ENCODE measurements at regions not wholly inside any gene's neighbourhood (a gene's known extent, or its start where the extent isn't known, plus 50 kb on each side); places are given as distances from the start of the nearest gene placed in this dataset.

DNA sequence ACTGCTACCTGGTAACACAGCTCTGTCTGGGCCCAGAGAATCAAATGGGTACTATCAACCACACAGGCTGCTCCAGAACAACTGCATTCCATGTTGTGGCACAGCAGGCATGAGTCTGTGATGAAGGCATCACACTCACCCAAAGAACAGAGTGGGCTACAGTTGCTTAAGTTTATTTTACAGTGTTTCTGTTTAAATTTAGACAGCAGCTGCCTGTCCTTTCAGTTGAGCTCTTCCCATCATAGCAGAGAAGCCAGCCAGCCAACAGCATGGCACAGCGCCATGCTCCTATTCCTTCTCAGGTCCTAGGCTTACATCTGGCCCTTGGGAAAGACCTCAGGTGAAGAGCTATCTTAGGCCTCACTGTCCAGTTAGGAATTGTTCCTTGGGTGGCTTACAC is 147.0 kb upstream of the FRMD6 start:
- TF ChIP-seq GATA3 (IDR thresholded peaks at IDR 0.05; ENCODE audit: low read depth, low read length) (no peak), GATA2 (IDR thresholded peaks at IDR 0.05; ENCODE audit: low read depth, low read length) (no peak)

DNA sequence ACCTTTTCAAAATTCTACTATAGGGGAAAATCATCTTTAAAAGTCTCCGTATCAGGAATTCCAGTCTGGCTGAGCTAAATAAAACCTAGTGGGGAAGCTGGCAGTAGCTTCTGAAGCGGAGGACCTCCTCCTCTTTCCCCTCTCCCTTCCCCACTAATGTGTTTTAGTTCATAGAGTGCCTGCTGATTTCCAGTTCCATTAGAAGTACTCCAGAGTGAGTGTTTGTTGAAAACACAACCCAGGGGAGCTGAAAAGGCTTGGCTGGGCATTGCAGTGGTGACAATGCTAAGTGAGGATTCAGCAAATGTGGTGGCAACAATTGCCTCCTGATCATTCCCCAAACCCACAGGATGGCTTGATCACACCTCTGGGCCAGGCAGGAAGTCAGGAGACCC is 144.2 kb upstream of the FRMD6 start:
- TF ChIP-seq GATA2 (IDR thresholded peaks at IDR 0.05; ENCODE audit: low read depth, low read length), result no peak

DNA sequence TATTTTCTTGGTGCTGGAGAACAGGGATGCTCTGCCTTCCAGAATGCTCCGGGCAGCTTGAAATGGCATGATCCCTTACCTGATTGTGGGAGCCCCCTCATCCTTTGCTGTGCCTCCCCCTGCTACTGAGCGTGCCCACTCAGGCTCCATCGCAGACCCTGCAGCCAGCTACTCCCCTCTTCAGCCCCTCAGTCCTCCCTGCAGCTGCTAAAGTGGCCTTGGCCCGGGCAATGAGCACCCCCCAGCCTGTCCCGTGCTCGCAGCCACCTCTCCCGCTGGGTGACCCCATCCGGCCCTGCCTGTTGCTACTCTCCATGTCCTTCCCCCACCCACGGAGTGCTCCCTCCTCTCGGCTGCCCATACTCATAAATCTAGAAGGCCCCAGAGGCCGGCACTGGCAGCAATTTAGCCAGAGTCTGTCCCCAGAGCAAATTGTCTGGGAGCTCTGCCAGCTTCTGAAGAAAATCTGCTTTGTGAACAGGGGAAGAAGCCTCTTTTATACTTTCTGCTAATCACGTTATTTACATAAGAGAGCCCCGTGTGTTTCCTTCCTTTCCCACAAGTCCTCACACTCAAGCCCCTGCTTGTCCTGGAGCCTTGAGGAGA is 143.7 kb upstream of the FRMD6 start:
- TF ChIP-seq GATA3 (IDR thresholded peaks at IDR 0.05; ENCODE audit: low read depth, low read length), result no peak
- TF ChIP-seq GATA2 (IDR thresholded peaks at IDR 0.05; ENCODE audit: low read depth, low read length), result no peak

DNA sequence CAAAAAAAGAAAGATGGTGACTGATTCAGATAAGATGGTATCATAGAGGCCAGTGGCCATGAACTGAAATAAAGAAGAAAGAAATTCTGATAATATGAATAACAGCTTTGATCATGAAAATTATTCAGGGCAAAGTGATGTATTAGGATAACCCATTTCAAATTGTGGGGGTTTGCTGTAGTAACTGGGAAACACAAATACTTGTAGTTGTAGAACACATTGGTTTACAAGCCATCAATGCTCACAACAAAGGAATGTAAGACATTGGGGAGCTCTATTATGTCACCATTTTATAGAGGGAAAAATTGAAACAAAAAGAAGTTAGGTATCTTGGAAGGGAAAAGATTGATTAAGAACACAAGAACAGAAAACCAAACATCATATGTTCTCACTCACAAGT is 140.4 kb upstream of the FRMD6 start:
- no peak for TF ChIP-seq GATA2 (IDR thresholded peaks at IDR 0.05; ENCODE audit: low read depth, low read length)
- no peak for TF ChIP-seq GATA3 (IDR thresholded peaks at IDR 0.05; ENCODE audit: low read depth, low read length)

DNA sequence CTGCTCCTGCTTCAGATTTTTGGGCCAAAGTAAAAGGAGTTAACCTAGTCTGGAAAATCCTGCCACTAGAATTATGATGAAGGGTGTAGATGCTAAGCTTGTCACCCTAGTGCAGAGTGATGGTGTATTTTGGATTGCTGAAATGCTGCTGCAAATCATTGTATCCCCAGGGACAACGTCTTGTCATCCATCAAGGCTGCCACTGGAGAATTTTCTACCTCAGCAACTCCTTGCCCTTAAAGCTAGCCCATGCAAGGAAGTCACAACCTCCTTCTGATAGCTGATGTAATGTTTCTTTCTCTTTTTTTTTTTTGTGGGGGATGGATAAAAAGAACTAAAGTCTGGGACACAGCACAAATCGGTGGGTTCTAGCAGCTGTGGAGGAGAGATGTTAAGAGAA is 139.4 kb upstream of the FRMD6 start:
- no peak for TF ChIP-seq GATA2 (IDR thresholded peaks at IDR 0.05; ENCODE audit: low read depth, low read length)
- no peak for TF ChIP-seq GATA3 (IDR thresholded peaks at IDR 0.05; ENCODE audit: low read depth, low read length)

DNA sequence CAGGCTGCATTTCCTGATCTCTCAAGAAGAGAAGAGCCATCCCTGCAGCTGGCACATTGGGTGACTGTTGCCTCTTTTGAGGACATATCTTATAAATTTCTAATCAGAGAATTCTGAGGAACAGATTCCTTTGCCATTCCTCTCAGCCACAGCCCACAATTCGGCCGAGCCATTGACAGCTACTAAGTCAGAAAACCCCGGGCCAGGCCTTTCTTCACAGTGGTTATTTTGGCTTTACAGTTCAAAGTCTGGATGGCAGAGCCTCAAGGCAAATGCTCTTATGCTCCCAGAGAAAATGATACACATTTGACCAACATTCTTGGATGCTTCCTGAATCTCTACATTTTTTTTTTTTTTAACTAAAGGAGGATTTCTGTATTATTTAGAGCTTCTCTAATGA is 138.4 kb upstream of the FRMD6 start:
- TF ChIP-seq GATA3 (IDR thresholded peaks at IDR 0.05; ENCODE audit: low read depth, low read length) (no peak), GATA2 (IDR thresholded peaks at IDR 0.05; ENCODE audit: low read depth, low read length) (no peak)

DNA sequence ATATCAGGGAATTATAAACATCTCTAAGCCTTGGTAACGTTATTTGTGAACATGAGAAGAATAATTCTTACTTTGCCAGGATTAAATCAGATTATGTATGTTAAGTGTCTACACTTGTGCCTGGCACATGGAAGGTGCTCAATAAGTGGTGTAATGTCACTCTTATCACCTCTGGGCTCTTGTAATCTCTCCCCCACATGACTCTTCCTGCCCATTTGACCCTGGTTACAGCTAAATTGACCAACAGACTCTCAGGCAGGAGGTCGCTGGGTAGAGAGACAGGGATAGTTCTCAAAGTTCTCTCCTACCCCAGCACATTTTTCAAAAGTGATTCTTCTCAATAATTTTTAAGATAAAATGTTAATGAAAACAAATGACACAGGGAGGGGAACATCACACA is 137.8 kb upstream of the FRMD6 start:
- TF ChIP-seq GATA2 (IDR thresholded peaks at IDR 0.05; ENCODE audit: low read depth, low read length), result no peak
- no peak for TF ChIP-seq GATA3 (IDR thresholded peaks at IDR 0.05; ENCODE audit: low read depth, low read length)

DNA sequence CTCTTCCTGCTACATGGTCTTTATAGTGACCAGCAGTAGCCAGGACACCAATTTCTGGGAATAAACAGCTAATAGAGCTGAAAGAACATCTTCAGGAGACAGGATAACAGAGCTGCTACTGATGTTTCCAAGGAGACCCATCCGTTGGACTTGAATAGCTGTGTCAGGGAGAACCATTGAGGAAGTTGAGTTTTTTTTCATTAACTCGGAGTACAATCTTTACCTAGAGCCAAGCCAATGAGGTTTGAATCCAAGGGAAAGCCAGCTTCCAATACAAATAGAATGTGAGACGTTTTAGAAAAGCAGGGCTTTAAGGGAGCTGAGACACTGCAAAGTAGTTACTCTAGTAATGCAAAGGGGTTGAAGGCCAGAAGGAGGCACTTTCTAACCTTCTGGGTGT is 136.1 kb upstream of the FRMD6 start:
- no peak for TF ChIP-seq GATA3 (IDR thresholded peaks at IDR 0.05; ENCODE audit: low read depth, low read length)
- no peak for TF ChIP-seq GATA2 (IDR thresholded peaks at IDR 0.05; ENCODE audit: low read depth, low read length)

DNA sequence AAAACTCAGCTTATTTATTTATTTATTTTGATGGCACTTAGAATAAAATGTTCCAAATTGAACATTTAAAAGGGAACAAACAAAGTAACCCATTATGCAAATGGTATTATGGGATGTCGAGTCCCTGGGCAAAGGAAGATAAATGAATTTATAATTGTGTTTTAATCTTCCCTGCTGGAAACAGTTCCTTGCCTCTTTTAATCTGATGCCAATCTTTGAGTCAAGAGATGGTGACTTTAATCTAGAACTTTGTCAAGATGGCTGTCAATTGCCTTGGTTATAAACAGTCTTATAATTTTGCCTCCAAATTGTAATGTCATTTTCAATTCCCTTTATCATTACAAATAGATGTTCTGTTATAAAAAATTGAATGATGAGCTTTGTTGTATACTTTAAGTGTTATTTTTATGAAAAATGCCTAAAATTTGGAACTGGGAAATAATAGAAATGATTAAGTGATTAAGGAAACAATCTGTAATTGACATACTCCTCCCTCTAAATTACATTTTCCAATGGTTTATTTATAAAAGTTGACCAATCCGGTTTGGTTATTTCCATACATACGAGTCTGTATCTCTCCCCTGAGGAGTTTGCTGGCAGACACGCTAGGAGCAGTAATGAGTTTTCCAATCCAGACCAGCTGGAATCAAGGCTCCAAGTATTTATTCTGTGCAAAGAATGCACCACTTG is 134.9 kb upstream of the FRMD6 start:
- TF ChIP-seq GATA2 (IDR thresholded peaks at IDR 0.05; ENCODE audit: low read depth, low read length) (no peak), GATA3 (IDR thresholded peaks at IDR 0.05; ENCODE audit: low read depth, low read length) (no peak)

DNA sequence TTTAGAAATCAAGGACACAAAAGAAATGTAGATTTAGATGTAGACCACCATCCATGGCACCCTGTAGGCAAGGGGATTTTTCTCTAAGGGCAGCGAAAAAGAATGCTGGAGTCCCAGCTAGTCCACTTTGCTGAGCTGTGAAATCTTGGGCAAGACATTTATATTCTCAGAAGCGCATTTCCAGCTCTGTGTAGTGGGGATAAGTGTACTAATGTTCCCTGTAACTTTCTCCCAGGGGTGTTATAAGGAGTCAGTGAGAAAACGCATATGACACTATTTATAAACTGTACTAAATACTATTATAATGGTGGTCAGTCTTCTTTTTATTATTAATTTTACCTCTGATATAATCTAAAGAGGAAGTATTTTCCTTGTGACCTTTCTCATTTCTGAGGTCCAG is 133.4 kb upstream of the FRMD6 start:
- TF ChIP-seq GATA3 (IDR thresholded peaks at IDR 0.05; ENCODE audit: low read depth, low read length), result no peak

DNA sequence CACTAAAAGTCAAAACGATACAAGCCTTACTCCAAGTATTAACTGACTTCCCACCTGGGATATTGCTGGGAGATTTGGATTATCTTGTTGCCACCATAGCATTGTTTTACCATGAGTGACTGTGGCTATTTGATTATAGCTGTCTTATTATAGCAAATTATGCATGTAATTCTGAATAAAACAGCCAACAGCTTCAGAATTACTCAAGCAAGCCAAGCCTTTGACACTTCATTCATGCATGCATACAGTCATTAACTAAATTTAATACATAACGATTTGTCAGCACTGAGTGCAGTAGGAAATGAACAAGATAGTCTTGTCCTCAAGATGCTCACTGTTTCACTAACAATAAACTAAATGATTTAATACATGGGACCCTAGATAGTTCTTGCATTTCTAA is 133.0 kb upstream of the FRMD6 start:
- TF ChIP-seq GATA3 (IDR thresholded peaks at IDR 0.05; ENCODE audit: low read depth, low read length) (no peak), GATA2 (IDR thresholded peaks at IDR 0.05; ENCODE audit: low read depth, low read length) (no peak)

DNA sequence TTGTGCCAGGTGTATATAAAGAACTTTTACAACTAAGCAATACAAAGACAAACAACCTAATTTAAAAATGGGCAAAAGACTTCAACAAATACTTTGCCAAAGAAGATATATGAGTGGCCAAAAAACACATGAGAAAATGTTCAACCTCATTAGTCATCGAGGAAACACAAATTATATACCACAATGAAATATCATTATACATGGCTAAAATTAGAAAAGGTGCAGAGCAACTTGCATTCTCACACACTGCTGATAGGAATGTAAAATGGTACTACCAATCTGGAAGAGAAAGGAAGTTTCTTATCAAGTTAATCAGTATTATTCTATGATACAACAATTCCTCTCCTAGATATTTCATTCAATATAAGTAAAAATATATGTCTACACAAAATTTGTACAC is 131.6 kb upstream of the FRMD6 start:
- no peak for TF ChIP-seq GATA3 (IDR thresholded peaks at IDR 0.05; ENCODE audit: low read depth, low read length)
- no peak for TF ChIP-seq GATA2 (IDR thresholded peaks at IDR 0.05; ENCODE audit: low read depth, low read length)

DNA sequence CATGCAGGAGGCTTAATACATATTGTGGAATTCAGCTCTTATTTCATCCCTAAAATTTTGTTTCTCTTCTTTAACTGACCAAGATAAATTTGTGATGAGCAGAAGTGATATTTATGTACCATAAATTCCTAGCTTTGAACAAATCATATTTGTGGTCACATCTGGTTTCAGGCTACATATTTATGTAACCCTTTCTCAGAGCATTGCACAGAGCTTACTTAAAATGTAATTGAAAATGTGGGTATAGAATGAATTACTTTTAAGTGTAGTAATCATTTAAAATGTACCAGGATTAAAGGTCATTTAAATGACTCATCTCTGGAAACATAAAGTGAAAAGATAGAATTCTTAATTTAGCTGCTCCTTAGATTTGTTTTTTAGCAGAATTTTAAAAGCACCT is 129.9 kb upstream of the FRMD6 start:
- TF ChIP-seq GATA2 (IDR thresholded peaks at IDR 0.05; ENCODE audit: low read depth, low read length) (no peak), GATA3 (IDR thresholded peaks at IDR 0.05; ENCODE audit: low read depth, low read length) (no peak)

DNA sequence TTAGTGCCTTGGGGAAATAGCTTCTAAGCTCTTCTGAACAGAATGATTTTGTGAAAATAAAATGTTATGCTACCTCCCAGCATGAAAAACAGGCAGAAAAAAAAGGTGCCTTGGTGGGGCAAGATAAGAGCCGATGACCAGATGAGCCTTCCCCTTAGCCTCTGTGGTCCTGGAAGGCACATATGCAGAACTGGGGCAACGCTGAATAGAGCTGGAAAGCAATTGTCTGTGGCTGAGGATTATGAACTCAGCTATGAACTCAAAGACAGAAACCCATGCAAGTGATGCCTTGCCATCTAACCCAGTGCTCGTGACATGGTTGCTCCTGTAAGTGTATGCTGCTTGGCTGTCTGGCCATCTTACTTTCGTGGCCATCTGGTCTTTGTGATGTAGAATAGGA is 128.5 kb upstream of the FRMD6 start:
- TF ChIP-seq GATA3 (IDR thresholded peaks at IDR 0.05; ENCODE audit: low read depth, low read length), result no peak

DNA sequence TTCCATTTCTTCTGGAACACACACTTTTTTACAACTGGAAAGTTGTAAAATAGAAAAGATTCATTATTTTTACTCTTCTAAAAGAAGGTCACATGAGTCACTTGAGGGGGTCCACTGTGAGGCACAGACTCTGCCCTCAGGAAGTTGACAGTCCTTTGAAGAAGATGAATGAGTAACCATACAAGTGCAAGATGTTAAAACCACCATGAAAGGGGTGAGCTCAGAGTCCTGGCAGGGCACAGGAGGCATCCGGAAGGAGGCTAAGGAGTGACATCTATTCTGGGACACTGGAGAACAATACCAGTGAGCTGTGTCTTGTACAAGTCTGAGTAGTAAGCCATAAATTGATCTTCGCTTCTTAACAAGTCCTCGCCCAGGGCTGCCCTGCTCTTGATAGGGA is 126.0 kb upstream of the FRMD6 start:
- no peak for TF ChIP-seq GATA3 (IDR thresholded peaks at IDR 0.05; ENCODE audit: low read depth, low read length)
- TF ChIP-seq GATA2 (IDR thresholded peaks at IDR 0.05; ENCODE audit: low read depth, low read length), result no peak

DNA sequence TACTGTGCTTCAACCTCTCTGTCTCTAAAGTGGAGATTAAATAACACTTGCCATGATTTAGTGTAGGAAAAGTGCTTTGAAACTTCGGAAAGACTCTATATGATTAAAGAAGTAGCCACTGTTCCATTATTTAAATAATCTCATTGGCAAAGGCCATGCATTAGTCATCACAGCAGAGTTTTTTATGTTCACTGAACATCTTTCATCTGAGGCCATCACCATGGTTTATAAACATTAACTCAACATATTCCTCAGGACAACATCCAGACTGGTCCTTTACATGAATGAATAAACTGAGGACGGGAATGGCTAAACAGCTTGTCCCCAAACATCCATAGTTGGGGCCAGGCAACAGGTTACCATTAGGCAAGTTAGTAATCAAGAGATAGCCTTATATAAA is 124.6 kb upstream of the FRMD6 start:
- TF ChIP-seq GATA2 (IDR thresholded peaks at IDR 0.05; ENCODE audit: low read depth, low read length) (no peak), GATA3 (IDR thresholded peaks at IDR 0.05; ENCODE audit: low read depth, low read length) (no peak)

All from SH-SY5Y (cell line).